Loucy (cell line): ENCODE measurements at regions not wholly inside any gene's neighbourhood (a gene's known extent, or its start where the extent isn't known, plus 50 kb on each side); places are given as distances from the start of the nearest gene placed in this dataset.

Experiments used
- H2AFZ ChIP-seq: fragments of 200-600 bp; sonication (generic); 2 replicates; pipeline ENCODE4 v1.6.0; 2016; ENCODE audit warnings: antibody characterized with exemption, mild to moderate bottlenecking, low read length, moderate library complexity
- H3F3A ChIP-seq: fragments of 200-600 bp; 2 replicates; pipeline ENCODE4 v1.6.0; 2016; ENCODE audit warnings: antibody characterized with exemption, low read depth, mild to moderate bottlenecking
- H3K27me3 ChIP-seq: fragments of 200-600 bp; sonication (generic); 2 replicates; pipeline ENCODE4 v1.6.1; 2014; ENCODE audit warnings: low read length, mild to moderate bottlenecking; ENCODE audit not compliant: insufficient read depth, poor library complexity, severe bottlenecking
- H3K36me3 ChIP-seq: fragments of 200-600 bp; sonication (generic); 2 replicates; pipeline ENCODE4 v1.6.1; 2016; ENCODE audit warnings: low read length; ENCODE audit not compliant: insufficient read depth
- H3K4me1 ChIP-seq: fragments of 200-600 bp; sonication (generic); 2 replicates; pipeline ENCODE4 v1.5.1; 2014; ENCODE audit warnings: low read length, mild to moderate bottlenecking; ENCODE audit not compliant: insufficient read depth, poor library complexity, severe bottlenecking
- H3K4me2 ChIP-seq: fragments of 200-600 bp; sonication (generic); 2 replicates; pipeline ENCODE4 v1.6.0; 2014; ENCODE audit warnings: antibody characterized with exemption, low read length, low read depth, mild to moderate bottlenecking; ENCODE audit not compliant: poor library complexity, severe bottlenecking
- H3K4me3 ChIP-seq: fragments of 200-600 bp; sonication (generic); 2 replicates; pipeline ENCODE4 v1.5.1; 2014; ENCODE audit warnings: low read length, mild to moderate bottlenecking, mixed read lengths; ENCODE audit not compliant: poor library complexity, severe bottlenecking
- H3K79me2 ChIP-seq: fragments of 200-600 bp; sonication (generic); 2 replicates; pipeline ENCODE4 v1.6.1; 2014; ENCODE audit warnings: low read length; ENCODE audit not compliant: insufficient read depth
- H3K9ac ChIP-seq: fragments of 200-600 bp; sonication (generic); 2 replicates; pipeline ENCODE4 v1.6.0; 2014; ENCODE audit warnings: mild to moderate bottlenecking, low read depth, low read length, moderate library complexity; ENCODE audit not compliant: poor library complexity, severe bottlenecking
- H3K9me2 ChIP-seq: fragments of 200-600 bp; sonication (generic); replicated peaks from 2 replicates; pipeline ENCODE4 v1.6.1; 2016; ENCODE audit warnings: low read depth, low read length, mixed read lengths
- H3K9me3 ChIP-seq: fragments of 200-600 bp; sonication (generic); 2 replicates; pipeline ENCODE4 v1.6.1; 2014; ENCODE audit warnings: mild to moderate bottlenecking, antibody characterized with exemption, low read length, low read depth; ENCODE audit not compliant: insufficient read depth
- H4K20me1 ChIP-seq: fragments of 200-600 bp; sonication (generic); 2 replicates; pipeline ENCODE4 v1.6.0; 2014; ENCODE audit warnings: antibody characterized with exemption, low read length, mild to moderate bottlenecking; ENCODE audit not compliant: insufficient read depth, poor library complexity, severe bottlenecking
- EZH2phosphoT487 ChIP-seq: fragments of 200-600 bp; IDR thresholded peaks from 2 replicates; pipeline ENCODE4 v1.6.1; 2018; ENCODE audit warnings: antibody characterized with exemption, mild to moderate bottlenecking, moderate library complexity, borderline replicate concordance
- TF ChIP-seq, protein P1 (sequence below): fragments of 200-600 bp; sonication (generic); conservative IDR thresholded peaks from 2 replicates; pipeline ENCODE4 v1.5.1; 2014; ENCODE audit warnings: mild to moderate bottlenecking, antibody characterized with exemption, low read length

DNA sequence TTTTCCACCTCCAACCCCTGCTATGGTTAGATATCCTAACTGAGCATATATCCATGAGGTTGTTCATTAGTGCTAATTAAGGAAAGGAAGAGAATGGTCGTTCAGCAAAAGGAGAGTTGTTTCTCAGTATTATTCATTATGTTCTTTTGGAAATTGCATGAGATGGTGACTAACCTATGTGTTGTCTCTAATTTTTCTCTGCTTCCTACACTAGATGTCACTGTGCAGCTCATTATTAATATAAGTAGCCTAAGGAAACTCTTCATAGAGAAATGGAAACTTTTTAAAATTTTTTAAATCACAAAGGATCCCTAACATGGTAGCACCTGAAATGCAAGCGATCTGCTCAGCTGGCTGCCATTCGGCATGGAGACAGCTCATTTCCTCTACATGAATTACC, 67.7 kb upstream of the FAM9A start:
- H3K9me2 ChIP-seq, result no peaks in the 10 kb centered on the region
- H3K9ac ChIP-seq, result no peak overlapping the region

DNA sequence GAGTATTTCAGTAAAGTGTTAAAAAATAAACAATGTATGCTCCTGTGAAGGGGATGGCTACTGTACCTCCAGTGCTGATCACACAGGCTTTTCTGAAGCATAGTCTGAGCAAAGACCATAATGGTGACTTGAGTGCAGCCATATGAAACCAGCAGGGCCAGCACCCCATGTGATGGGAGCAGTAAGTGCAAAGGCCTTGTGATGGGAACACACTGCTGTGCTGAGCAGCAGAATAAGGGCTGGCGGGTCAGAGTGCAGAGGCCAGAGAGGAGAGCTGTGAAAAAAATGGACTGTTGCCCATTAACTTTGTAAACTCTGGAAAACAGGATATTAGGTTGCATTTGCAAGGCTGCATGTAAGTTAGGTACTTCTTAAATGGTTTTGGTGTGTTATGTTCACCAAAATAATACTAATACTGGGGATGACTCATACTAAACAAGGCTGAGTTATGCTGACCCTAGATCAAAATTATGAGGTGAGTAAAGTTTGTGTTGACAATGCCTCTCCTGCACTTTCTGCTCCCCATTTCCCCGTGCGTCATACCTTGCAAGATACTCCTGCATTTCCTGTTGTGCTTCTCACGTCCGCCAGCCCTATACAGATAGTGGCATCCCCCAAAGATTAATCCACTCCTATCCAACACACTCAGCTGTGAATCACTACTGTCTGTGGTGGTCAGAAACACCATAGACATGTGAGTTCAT, 67.0 kb upstream of the FAM9A start:
- no peak for TF ChIP-seq EZH2phosphoT487
- TF ChIP-seq, protein P1, sequence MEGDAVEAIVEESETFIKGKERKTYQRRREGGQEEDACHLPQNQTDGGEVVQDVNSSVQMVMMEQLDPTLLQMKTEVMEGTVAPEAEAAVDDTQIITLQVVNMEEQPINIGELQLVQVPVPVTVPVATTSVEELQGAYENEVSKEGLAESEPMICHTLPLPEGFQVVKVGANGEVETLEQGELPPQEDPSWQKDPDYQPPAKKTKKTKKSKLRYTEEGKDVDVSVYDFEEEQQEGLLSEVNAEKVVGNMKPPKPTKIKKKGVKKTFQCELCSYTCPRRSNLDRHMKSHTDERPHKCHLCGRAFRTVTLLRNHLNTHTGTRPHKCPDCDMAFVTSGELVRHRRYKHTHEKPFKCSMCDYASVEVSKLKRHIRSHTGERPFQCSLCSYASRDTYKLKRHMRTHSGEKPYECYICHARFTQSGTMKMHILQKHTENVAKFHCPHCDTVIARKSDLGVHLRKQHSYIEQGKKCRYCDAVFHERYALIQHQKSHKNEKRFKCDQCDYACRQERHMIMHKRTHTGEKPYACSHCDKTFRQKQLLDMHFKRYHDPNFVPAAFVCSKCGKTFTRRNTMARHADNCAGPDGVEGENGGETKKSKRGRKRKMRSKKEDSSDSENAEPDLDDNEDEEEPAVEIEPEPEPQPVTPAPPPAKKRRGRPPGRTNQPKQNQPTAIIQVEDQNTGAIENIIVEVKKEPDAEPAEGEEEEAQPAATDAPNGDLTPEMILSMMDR, result no peak
- H3K9me3 ChIP-seq, result no peaks in the 10 kb centered on the region
- H3K9me2 ChIP-seq, result no peaks in the 10 kb centered on the region
- no peak overlapping the region for H3K4me3 ChIP-seq
- no peaks in the 10 kb centered on the region for H3K36me3 ChIP-seq
- no peak overlapping the region for H2AFZ ChIP-seq
- H3K27me3 ChIP-seq, result no peaks in the 10 kb centered on the region
- no peak overlapping the region for H3K4me2 ChIP-seq
- no peaks in the 10 kb centered on the region for H3F3A ChIP-seq
- no peak overlapping the region for H3K9ac ChIP-seq
- H4K20me1 ChIP-seq, result no peaks in the 10 kb centered on the region
- H3K4me1 ChIP-seq, result no peaks in the 10 kb centered on the region
- H3K79me2 ChIP-seq, result no peaks in the 10 kb centered on the region

More for the DNA sequence above, 67.7 kb upstream of the FAM9A start:
- Histone ChIP-seq H3K4me3 (no peak overlapping the region), H3K36me3 (no peaks in the 10 kb centered on the region), H2AFZ (no peak overlapping the region), H3K27me3 (no peaks in the 10 kb centered on the region), H3F3A (no peaks in the 10 kb centered on the region), H3K4me1 (no peaks in the 10 kb centered on the region), H4K20me1 (no peaks in the 10 kb centered on the region), H3K79me2 (no peaks in the 10 kb centered on the region), H3K4me2 (no peak overlapping the region), H3K9me3 (no peaks in the 10 kb centered on the region)
- TF ChIP-seq EZH2phosphoT487, result no peak
- TF ChIP-seq, protein P1, result no peak; the same call in 1 of the 2 replicates

- H3K4me3 ChIP-seq, result no peak overlapping the region
- H3K79me2 ChIP-seq, result no peaks in the 10 kb centered on the region
- H3K9me3 ChIP-seq, result no peaks in the 10 kb centered on the region
- H2AFZ ChIP-seq, result no peak overlapping the region
- H3K36me3 ChIP-seq, result no peaks in the 10 kb centered on the region
- H4K20me1 ChIP-seq, result no peaks in the 10 kb centered on the region
- no peaks in the 10 kb centered on the region for H3K27me3 ChIP-seq
- H3K9me2 ChIP-seq, result no peaks in the 10 kb centered on the region
- H3F3A ChIP-seq, result no peaks in the 10 kb centered on the region
- no peak overlapping the region for H3K4me2 ChIP-seq
- no peak overlapping the region for H3K9ac ChIP-seq
- H3K4me1 ChIP-seq, result no peaks in the 10 kb centered on the region
- TF ChIP-seq, protein P1, result no peak
- no peak for TF ChIP-seq EZH2phosphoT487
Measured at GRCh38 chrX:8867406-8867805, 66.2 kb upstream of the FAM9A start.
